ENCODE measurements at regions not wholly inside any gene's neighbourhood (a gene's known extent, or its start where the extent isn't known, plus 50 kb on each side); places are given as distances from the start of the nearest gene placed in this dataset.

DNA sequence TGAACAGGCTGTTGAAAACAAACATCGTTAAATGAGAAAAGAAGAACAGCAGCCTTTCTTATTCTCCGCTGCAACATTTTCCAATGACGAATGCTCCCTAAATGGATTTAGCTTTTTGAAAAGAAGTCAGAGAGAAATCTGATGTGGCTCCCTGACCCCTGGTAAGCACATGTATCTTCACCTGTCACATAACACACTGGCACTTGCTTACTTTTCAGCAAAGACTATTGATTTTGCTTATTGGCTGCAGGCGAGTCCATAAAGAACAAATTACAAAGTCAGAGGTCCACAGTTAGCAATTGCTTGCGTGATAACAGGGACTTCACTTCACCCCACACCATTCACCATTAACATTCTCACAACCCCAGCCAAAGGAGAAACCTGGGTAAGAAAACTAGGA is 362.8 kb downstream of the GPATCH2 start:
- TF ChIP-seq, protein P1, sequence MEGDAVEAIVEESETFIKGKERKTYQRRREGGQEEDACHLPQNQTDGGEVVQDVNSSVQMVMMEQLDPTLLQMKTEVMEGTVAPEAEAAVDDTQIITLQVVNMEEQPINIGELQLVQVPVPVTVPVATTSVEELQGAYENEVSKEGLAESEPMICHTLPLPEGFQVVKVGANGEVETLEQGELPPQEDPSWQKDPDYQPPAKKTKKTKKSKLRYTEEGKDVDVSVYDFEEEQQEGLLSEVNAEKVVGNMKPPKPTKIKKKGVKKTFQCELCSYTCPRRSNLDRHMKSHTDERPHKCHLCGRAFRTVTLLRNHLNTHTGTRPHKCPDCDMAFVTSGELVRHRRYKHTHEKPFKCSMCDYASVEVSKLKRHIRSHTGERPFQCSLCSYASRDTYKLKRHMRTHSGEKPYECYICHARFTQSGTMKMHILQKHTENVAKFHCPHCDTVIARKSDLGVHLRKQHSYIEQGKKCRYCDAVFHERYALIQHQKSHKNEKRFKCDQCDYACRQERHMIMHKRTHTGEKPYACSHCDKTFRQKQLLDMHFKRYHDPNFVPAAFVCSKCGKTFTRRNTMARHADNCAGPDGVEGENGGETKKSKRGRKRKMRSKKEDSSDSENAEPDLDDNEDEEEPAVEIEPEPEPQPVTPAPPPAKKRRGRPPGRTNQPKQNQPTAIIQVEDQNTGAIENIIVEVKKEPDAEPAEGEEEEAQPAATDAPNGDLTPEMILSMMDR (conservative IDR thresholded peaks at IDR 0.05; ENCODE audit: low read length): no peak
- TF ChIP-seq EZH2phosphoT487 (IDR thresholded peaks at IDR 0.05; ENCODE audit: borderline replicate concordance): no peak

All from Loucy (cell line).